ENCODE measurements at regions not wholly inside any gene's neighbourhood (a gene's known extent, or its start where the extent isn't known, plus 50 kb on each side); places are given as distances from the start of the nearest gene placed in this dataset.

GRCh38 chr4:36573441-36573840 is 292.0 kb downstream of the DTHD1 start:
- H3K27ac Mint-ChIP-seq, result no peak overlapping the region
- no peak overlapping the region for H3K4me3 Mint-ChIP-seq

GRCh38 chr4:36574816-36575215 is 293.4 kb downstream of the DTHD1 start:
- intact Hi-C loops (cut with DNase I, micrococcal nuclease), result no loop called here

More at GRCh38 chr4:36573441-36573840, 292.0 kb downstream of the DTHD1 start:
- ATAC-seq (ENCODE audit: poor library complexity), result no peak
- intact Hi-C loops (cut with DNase I, micrococcal nuclease), result no loop called here
- no peak overlapping the region for H3K4me3 ChIP-seq (ENCODE audit: low read length)
- peaks cover 0 to 3% of the 10 kb centered on the region in 2 experiments for H3K9me3 ChIP-seq (ENCODE audit: control insufficient read depth in 1 of 2, insufficient read depth in 1 of 2, low read length in 2 of 2)
- H3K27me3 Mint-ChIP-seq, result peaks cover 9% of the 10 kb centered on the region
- H3K4me1 Mint-ChIP-seq (ENCODE audit: low read depth), result no peaks in the 10 kb centered on the region
- no peaks in the 10 kb centered on the region for H3K4me1 ChIP-seq (ENCODE audit: insufficient read depth, low read length)
- no peak overlapping the region for H3K27ac ChIP-seq (ENCODE audit: low read depth in 1 of 2, low read length in 2 of 2)
- H3K36me3 Mint-ChIP-seq (ENCODE audit: low read depth), result no peaks in the 10 kb centered on the region
- ChIA-PET POLR2A (no interaction called here), CTCF (no interaction called here)
- H3K27me3 ChIP-seq (ENCODE audit: control insufficient read depth in 1 of 2, insufficient read depth in 2 of 2, low read length in 2 of 2), result no peaks in the 10 kb centered on the region
- TF ChIP-seq CTCF (IDR thresholded peaks at IDR 0.05), result no peak
- no peaks in the 10 kb centered on the region for H3K36me3 ChIP-seq (ENCODE audit: insufficient read depth, low read length)
- peaks cover 3% of the 10 kb centered on the region for H3K9me3 Mint-ChIP-seq
- no peak for DNase-seq

GRCh38 chr4:36582198-36582597 is 300.8 kb downstream of the DTHD1 start:
- ATAC-seq (ENCODE audit: poor library complexity) (no peak), DNase-seq (no peak)
- H3K27me3 ChIP-seq (ENCODE audit: control insufficient read depth in 1 of 2, insufficient read depth in 2 of 2, low read length in 2 of 2), result no peaks in the 10 kb centered on the region
- no peak overlapping the region for H3K4me3 Mint-ChIP-seq
- H3K9me3 Mint-ChIP-seq, result peaks cover 6% of the 10 kb centered on the region
- H3K4me3 ChIP-seq (ENCODE audit: low read length), result no peak overlapping the region
- POLR2A ChIA-PET, result no interaction called here
- intact Hi-C loops (cut with DNase I, micrococcal nuclease), result no loop called here
- no peaks in the 10 kb centered on the region for H3K9me3 ChIP-seq (ENCODE audit: control insufficient read depth in 1 of 2, insufficient read depth in 1 of 2, low read length in 2 of 2)
- H3K27ac ChIP-seq (ENCODE audit: low read depth in 1 of 2, low read length in 2 of 2), result no peak overlapping the region
- no peak overlapping the region for H3K27ac Mint-ChIP-seq
- no peak for TF ChIP-seq CTCF (IDR thresholded peaks at IDR 0.05)
- H3K36me3 Mint-ChIP-seq (ENCODE audit: low read depth), result no peaks in the 10 kb centered on the region
- H3K4me1 ChIP-seq (ENCODE audit: insufficient read depth, low read length), result no peaks in the 10 kb centered on the region
- H3K4me1 Mint-ChIP-seq (ENCODE audit: low read depth), result no peaks in the 10 kb centered on the region
- no peaks in the 10 kb centered on the region for H3K27me3 Mint-ChIP-seq
- CTCF ChIA-PET, result no interaction called here
- no peaks in the 10 kb centered on the region for H3K36me3 ChIP-seq (ENCODE audit: insufficient read depth, low read length)

More at GRCh38 chr4:36574816-36575215, 293.4 kb downstream of the DTHD1 start:
- DNase-seq (no peak), ATAC-seq (ENCODE audit: poor library complexity) (no peak)
- Histone ChIP-seq H3K4me3 (ENCODE audit: low read length) (no peak overlapping the region), H3K4me1 (ENCODE audit: insufficient read depth, low read length) (no peaks in the 10 kb centered on the region), H3K36me3 (ENCODE audit: insufficient read depth, low read length) (no peaks in the 10 kb centered on the region), H3K27me3 (ENCODE audit: control insufficient read depth in 1 of 2, insufficient read depth in 2 of 2, low read length in 2 of 2) (no peaks in the 10 kb centered on the region), H3K27ac (ENCODE audit: low read depth in 1 of 2, low read length in 2 of 2) (no peak overlapping the region), H3K9me3 (ENCODE audit: control insufficient read depth in 1 of 2, insufficient read depth in 1 of 2, low read length in 2 of 2) (peaks cover 0 to 3% of the 10 kb centered on the region in 2 experiments)
- H3K4me3 Mint-ChIP-seq, result no peak overlapping the region
- POLR2A ChIA-PET, result no interaction called here
- H3K9me3 Mint-ChIP-seq, result peaks cover 3% of the 10 kb centered on the region
- H3K27ac Mint-ChIP-seq, result no peak overlapping the region
- no peaks in the 10 kb centered on the region for H3K36me3 Mint-ChIP-seq (ENCODE audit: low read depth)
- H3K27me3 Mint-ChIP-seq, result peaks cover 2% of the 10 kb centered on the region
- CTCF ChIA-PET, result no interaction called here
- H3K4me1 Mint-ChIP-seq (ENCODE audit: low read depth), result no peaks in the 10 kb centered on the region
- TF ChIP-seq CTCF (IDR thresholded peaks at IDR 0.05), result no peak

Data from CD4-positive, alpha-beta T cell (primary cell).